ENCODE measurements at regions not wholly inside any gene's neighbourhood (a gene's known extent, or its start where the extent isn't known, plus 50 kb on each side); places are given as distances from the start of the nearest gene placed in this dataset.

DNA sequence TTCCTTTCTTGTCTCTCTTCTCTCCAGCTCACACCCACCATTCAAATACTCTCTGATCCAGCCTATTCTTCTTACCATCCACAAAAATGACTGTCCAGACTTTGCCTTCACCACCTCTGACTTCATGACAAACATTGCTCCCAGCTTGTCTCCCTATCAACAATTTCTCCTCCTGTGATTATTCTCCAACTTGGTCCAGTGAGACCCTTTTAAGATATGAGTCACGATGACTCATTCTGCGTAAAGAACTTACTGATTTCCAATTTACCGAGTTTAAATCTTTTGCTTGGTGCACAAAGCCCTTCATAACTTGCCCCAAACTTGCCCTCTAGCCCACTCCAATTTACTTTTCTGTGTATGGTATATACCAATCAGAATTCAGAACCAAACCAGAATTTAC lies 833.2 kb downstream of the MAFB start:
- no peaks in the 10 kb centered on the region for H3K36me3 ChIP-seq (ENCODE audit: control insufficient read depth in 2 of 2, insufficient read depth in 1 of 2, low read length in 2 of 2)
- no peak overlapping the region for H3K4me3 ChIP-seq (ENCODE audit: low read depth, low read length)
- no peaks in the 10 kb centered on the region for H3K9me3 ChIP-seq (ENCODE audit: control insufficient read depth, insufficient read depth, low read depth, low read length)
- ChIA-PET CTCF (interaction anchor here (1.3 to 1.8 kb wide), 3 partner anchors 18 to 587 kb away, joined by 3 to 7 read pairs (median 4); no protein-coding TSS in a partner anchor), POLR2A (no interaction called here)
- peaks cover 17% of the 10 kb centered on the region for H3K4me1 ChIP-seq (ENCODE audit: control insufficient read depth, insufficient read depth, low read length)
- no peak overlapping the region for H3K27ac ChIP-seq (ENCODE audit: extremely low read depth, low read depth, low read length)
- TF ChIP-seq ZNF239 (tag by site-specific recombination; IDR thresholded peaks at IDR 0.05) (no peak), ZSCAN30 (tag by site-specific recombination; IDR thresholded peaks at IDR 0.05) (no peak), ZNF169 (tag by site-specific recombination; IDR thresholded peaks at IDR 0.05) (no peak), YY1 (tag by site-specific recombination; IDR thresholded peaks at IDR 0.05) (no peak), ZFP69B (tag by site-specific recombination; IDR thresholded peaks at IDR 0.05) (peak; percentile 85), ZBTB21 (tag by site-specific recombination; IDR thresholded peaks at IDR 0.05) (no peak), ZNF211 (tag by site-specific recombination; IDR thresholded peaks at IDR 0.05; ENCODE audit: low read depth) (no peak), ZNF660 (tag by site-specific recombination; IDR thresholded peaks at IDR 0.05) (peak; percentile 79), GLI4 (tag by site-specific recombination; IDR thresholded peaks at IDR 0.05) (no peak), ZNF664 (tag by site-specific recombination; IDR thresholded peaks at IDR 0.05) (no peak), ZNF560 (tag by site-specific recombination; IDR thresholded peaks at IDR 0.05; ENCODE audit: borderline replicate concordance) (no peak), ZNF629 (tag by site-specific recombination; IDR thresholded peaks at IDR 0.05) (peak; percentile 61), SP7 (tag by site-specific recombination; IDR thresholded peaks at IDR 0.05) (0 out of 2 replicates have a peak, but pooled peaks have one; percentile 19), ZNF677 (tag by site-specific recombination; IDR thresholded peaks at IDR 0.05) (no peak), PRDM1 (tag by site-specific recombination; IDR thresholded peaks at IDR 0.05) (peak; percentile 48; the same call in 1 of the 2 replicates), ZNF184 (tag by site-specific recombination; IDR thresholded peaks at IDR 0.05) (0 out of 2 replicates have a peak, but pooled peaks have one; percentile 14), ZNF140 (tag by site-specific recombination; IDR thresholded peaks at IDR 0.05) (peak; percentile 20; the same call in 1 of the 2 replicates), ZNF600 (tag by site-specific recombination; IDR thresholded peaks at IDR 0.05) (no peak), ZNF175 (tag by site-specific recombination; IDR thresholded peaks at IDR 0.05) (no peak), ZEB2 (tag by site-specific recombination; IDR thresholded peaks at IDR 0.05) (no peak)
- TF ChIP-seq, protein P1, sequence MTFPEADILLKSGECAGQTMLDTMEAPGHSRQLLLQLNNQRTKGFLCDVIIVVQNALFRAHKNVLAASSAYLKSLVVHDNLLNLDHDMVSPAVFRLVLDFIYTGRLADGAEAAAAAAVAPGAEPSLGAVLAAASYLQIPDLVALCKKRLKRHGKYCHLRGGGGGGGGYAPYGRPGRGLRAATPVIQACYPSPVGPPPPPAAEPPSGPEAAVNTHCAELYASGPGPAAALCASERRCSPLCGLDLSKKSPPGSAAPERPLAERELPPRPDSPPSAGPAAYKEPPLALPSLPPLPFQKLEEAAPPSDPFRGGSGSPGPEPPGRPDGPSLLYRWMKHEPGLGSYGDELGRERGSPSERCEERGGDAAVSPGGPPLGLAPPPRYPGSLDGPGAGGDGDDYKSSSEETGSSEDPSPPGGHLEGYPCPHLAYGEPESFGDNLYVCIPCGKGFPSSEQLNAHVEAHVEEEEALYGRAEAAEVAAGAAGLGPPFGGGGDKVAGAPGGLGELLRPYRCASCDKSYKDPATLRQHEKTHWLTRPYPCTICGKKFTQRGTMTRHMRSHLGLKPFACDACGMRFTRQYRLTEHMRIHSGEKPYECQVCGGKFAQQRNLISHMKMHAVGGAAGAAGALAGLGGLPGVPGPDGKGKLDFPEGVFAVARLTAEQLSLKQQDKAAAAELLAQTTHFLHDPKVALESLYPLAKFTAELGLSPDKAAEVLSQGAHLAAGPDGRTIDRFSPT (tag by site-specific recombination; IDR thresholded peaks at IDR 0.05), result peak; percentile 65
- TF ChIP-seq, protein P2, sequence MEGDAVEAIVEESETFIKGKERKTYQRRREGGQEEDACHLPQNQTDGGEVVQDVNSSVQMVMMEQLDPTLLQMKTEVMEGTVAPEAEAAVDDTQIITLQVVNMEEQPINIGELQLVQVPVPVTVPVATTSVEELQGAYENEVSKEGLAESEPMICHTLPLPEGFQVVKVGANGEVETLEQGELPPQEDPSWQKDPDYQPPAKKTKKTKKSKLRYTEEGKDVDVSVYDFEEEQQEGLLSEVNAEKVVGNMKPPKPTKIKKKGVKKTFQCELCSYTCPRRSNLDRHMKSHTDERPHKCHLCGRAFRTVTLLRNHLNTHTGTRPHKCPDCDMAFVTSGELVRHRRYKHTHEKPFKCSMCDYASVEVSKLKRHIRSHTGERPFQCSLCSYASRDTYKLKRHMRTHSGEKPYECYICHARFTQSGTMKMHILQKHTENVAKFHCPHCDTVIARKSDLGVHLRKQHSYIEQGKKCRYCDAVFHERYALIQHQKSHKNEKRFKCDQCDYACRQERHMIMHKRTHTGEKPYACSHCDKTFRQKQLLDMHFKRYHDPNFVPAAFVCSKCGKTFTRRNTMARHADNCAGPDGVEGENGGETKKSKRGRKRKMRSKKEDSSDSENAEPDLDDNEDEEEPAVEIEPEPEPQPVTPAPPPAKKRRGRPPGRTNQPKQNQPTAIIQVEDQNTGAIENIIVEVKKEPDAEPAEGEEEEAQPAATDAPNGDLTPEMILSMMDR (tag by site-specific recombination; IDR thresholded peaks at IDR 0.05), result no peak
- TF ChIP-seq, protein P3, sequence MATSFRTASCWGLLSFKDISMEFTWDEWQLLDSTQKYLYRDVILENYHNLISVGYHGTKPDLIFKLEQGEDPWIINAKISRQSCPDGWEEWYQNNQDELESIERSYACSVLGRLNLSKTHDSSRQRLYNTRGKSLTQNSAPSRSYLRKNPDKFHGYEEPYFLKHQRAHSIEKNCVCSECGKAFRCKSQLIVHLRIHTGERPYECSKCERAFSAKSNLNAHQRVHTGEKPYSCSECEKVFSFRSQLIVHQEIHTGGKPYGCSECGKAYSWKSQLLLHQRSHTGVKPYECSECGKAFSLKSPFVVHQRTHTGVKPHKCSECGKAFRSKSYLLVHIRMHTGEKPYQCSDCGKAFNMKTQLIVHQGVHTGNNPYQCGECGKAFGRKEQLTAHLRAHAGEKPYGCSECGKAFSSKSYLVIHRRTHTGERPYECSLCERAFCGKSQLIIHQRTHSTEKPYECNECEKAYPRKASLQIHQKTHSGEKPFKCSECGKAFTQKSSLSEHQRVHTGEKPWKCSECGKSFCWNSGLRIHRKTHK (tag by site-specific recombination; IDR thresholded peaks at IDR 0.05), result no peak
- TF ChIP-seq, protein P4, sequence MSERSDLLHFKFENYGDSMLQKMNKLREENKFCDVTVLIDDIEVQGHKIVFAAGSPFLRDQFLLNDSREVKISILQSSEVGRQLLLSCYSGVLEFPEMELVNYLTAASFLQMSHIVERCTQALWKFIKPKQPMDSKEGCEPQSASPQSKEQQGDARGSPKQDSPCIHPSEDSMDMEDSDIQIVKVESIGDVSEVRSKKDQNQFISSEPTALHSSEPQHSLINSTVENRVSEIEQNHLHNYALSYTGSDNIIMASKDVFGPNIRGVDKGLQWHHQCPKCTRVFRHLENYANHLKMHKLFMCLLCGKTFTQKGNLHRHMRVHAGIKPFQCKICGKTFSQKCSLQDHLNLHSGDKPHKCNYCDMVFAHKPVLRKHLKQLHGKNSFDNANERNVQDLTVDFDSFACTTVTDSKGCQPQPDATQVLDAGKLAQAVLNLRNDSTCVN (tag by site-specific recombination; optimal IDR thresholded peaks at IDR 0.05), result no peak
- TF ChIP-seq, protein P5, sequence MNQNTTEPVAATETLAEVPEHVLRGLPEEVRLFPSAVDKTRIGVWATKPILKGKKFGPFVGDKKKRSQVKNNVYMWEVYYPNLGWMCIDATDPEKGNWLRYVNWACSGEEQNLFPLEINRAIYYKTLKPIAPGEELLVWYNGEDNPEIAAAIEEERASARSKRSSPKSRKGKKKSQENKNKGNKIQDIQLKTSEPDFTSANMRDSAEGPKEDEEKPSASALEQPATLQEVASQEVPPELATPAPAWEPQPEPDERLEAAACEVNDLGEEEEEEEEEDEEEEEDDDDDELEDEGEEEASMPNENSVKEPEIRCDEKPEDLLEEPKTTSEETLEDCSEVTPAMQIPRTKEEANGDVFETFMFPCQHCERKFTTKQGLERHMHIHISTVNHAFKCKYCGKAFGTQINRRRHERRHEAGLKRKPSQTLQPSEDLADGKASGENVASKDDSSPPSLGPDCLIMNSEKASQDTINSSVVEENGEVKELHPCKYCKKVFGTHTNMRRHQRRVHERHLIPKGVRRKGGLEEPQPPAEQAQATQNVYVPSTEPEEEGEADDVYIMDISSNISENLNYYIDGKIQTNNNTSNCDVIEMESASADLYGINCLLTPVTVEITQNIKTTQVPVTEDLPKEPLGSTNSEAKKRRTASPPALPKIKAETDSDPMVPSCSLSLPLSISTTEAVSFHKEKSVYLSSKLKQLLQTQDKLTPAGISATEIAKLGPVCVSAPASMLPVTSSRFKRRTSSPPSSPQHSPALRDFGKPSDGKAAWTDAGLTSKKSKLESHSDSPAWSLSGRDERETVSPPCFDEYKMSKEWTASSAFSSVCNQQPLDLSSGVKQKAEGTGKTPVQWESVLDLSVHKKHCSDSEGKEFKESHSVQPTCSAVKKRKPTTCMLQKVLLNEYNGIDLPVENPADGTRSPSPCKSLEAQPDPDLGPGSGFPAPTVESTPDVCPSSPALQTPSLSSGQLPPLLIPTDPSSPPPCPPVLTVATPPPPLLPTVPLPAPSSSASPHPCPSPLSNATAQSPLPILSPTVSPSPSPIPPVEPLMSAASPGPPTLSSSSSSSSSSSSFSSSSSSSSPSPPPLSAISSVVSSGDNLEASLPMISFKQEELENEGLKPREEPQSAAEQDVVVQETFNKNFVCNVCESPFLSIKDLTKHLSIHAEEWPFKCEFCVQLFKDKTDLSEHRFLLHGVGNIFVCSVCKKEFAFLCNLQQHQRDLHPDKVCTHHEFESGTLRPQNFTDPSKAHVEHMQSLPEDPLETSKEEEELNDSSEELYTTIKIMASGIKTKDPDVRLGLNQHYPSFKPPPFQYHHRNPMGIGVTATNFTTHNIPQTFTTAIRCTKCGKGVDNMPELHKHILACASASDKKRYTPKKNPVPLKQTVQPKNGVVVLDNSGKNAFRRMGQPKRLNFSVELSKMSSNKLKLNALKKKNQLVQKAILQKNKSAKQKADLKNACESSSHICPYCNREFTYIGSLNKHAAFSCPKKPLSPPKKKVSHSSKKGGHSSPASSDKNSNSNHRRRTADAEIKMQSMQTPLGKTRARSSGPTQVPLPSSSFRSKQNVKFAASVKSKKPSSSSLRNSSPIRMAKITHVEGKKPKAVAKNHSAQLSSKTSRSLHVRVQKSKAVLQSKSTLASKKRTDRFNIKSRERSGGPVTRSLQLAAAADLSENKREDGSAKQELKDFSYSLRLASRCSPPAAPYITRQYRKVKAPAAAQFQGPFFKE (tag by site-specific recombination; IDR thresholded peaks at IDR 0.05; ENCODE audit: borderline replicate concordance), result no peak
- TF ChIP-seq, protein P6, sequence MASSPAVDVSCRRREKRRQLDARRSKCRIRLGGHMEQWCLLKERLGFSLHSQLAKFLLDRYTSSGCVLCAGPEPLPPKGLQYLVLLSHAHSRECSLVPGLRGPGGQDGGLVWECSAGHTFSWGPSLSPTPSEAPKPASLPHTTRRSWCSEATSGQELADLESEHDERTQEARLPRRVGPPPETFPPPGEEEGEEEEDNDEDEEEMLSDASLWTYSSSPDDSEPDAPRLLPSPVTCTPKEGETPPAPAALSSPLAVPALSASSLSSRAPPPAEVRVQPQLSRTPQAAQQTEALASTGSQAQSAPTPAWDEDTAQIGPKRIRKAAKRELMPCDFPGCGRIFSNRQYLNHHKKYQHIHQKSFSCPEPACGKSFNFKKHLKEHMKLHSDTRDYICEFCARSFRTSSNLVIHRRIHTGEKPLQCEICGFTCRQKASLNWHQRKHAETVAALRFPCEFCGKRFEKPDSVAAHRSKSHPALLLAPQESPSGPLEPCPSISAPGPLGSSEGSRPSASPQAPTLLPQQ (tag by site-specific recombination; IDR thresholded peaks at IDR 0.05), result peak; percentile 51; the same call in 1 of the 2 replicates

Data from HEK293 (cell line).